Bronchial epithelial cell (primary cell): ENCODE measurements at regions not wholly inside any gene's neighbourhood (a gene's known extent, or its start where the extent isn't known, plus 50 kb on each side); places are given as distances from the start of the nearest gene placed in this dataset.
A peak's percentile ranks its signal among the peaks of the same experiment; 100 is the strongest.

ENCODE experiments used
- DNase-seq: peaks from one replicate; pipeline ENCODE4 v3.0.0-alpha.2; 2010; ENCODE audit warnings: low read depth
- FAIRE-seq: peaks from 2 replicates; lab custom pipeline; 2011; peaks lifted over from hg19 to GRCh38; lab: Jason Lieb, UNC
- H3K27me3 ChIP-seq: 2 replicates; pipeline ENCODE4 v1.5.1; 2011; ENCODE audit warnings: low read length; ENCODE audit not compliant: control insufficient read depth, insufficient read depth
- H3K36me3 ChIP-seq: 2 replicates; pipeline ENCODE4 v1.5.1; 2011; ENCODE audit warnings: low read length; ENCODE audit not compliant: control insufficient read depth, insufficient read depth
- H3K4me3 ChIP-seq: 2 replicates; pipeline ENCODE4 v1.5.1; 2011; ENCODE audit warnings: mild to moderate bottlenecking, low read depth, low read length, control low read depth
- TF ChIP-seq, protein P1 (sequence below): IDR thresholded peaks from 2 replicates; pipeline ENCODE4 v1.5.1; 2011; ENCODE audit warnings: mild to moderate bottlenecking, moderate library complexity, low read length, control low read depth, inconsistent platforms; ENCODE audit not compliant: insufficient read depth, severe bottlenecking

GRCh38 chrX:94361241-94361640 is 687.2 kb downstream of the FAM133A start:
- FAIRE-seq = no peak
- TF ChIP-seq, protein P1, sequence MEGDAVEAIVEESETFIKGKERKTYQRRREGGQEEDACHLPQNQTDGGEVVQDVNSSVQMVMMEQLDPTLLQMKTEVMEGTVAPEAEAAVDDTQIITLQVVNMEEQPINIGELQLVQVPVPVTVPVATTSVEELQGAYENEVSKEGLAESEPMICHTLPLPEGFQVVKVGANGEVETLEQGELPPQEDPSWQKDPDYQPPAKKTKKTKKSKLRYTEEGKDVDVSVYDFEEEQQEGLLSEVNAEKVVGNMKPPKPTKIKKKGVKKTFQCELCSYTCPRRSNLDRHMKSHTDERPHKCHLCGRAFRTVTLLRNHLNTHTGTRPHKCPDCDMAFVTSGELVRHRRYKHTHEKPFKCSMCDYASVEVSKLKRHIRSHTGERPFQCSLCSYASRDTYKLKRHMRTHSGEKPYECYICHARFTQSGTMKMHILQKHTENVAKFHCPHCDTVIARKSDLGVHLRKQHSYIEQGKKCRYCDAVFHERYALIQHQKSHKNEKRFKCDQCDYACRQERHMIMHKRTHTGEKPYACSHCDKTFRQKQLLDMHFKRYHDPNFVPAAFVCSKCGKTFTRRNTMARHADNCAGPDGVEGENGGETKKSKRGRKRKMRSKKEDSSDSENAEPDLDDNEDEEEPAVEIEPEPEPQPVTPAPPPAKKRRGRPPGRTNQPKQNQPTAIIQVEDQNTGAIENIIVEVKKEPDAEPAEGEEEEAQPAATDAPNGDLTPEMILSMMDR = no peak
- DNase-seq = peak; percentile 0
- Histone ChIP-seq H3K4me3 (no peak overlapping the region), H3K27me3 (no peaks in the 10 kb centered on the region), H3K36me3 (no peaks in the 10 kb centered on the region)

GRCh38 chrX:94365736-94366135 is 691.7 kb downstream of the FAM133A start:
- TF ChIP-seq, protein P1 = no peak
- FAIRE-seq (no peak), DNase-seq (no peak)
- Histone ChIP-seq H3K27me3 (no peaks in the 10 kb centered on the region), H3K4me3 (no peak overlapping the region), H3K36me3 (no peaks in the 10 kb centered on the region)

GRCh38 chrX:94366616-94367015 is 692.6 kb downstream of the FAM133A start:
- no peaks in the 10 kb centered on the region for H3K36me3 ChIP-seq
- TF ChIP-seq, protein P1 = no peak
- no peak overlapping the region for H3K4me3 ChIP-seq
- no peak for DNase-seq
- FAIRE-seq = no peak
- H3K27me3 ChIP-seq = no peaks in the 10 kb centered on the region

DNA sequence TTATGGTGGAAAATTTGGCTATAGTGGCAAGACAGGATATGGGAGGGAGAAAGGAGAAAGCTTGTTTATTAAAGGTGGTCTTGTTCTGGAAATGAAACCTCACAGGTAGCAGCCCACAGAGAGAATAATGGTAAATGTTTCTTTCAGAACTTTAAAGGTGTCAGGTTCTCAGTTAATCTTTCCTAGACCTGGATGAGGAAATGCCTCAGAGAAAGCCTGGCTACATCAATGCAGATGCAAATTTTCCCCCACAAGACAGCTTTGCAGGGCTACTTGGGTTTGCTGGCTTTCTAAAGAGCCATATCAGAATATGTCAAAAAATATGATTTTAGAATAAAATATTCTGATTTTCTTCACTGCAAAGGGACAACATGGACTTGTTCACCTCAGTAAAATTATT is 715.0 kb downstream of the FAM133A start:
- no peaks in the 10 kb centered on the region for H3K36me3 ChIP-seq
- DNase-seq (no peak), FAIRE-seq (no peak)
- no peaks in the 10 kb centered on the region for H3K27me3 ChIP-seq
- H3K4me3 ChIP-seq = no peak overlapping the region
- TF ChIP-seq, protein P1 = no peak

- Histone ChIP-seq H3K4me3 (no peak overlapping the region), H3K36me3 (no peaks in the 10 kb centered on the region), H3K27me3 (no peaks in the 10 kb centered on the region)
- FAIRE-seq (peak; percentile 98), DNase-seq (peak; percentile 95)
- TF ChIP-seq, protein P1 = no peak
Observed at GRCh38 chrX:94400488-94400887, 726.5 kb downstream of the FAM133A start.

- DNase-seq = peak; percentile 27
- TF ChIP-seq, protein P1 = no peak
Observed at GRCh38 chrX:94401426-94401825, 727.4 kb downstream of the FAM133A start.

More at GRCh38 chrX:94401426-94401825, 727.4 kb downstream of the FAM133A start:
- no peaks in the 10 kb centered on the region for H3K36me3 ChIP-seq
- FAIRE-seq = no peak
- H3K27me3 ChIP-seq = no peaks in the 10 kb centered on the region
- no peak overlapping the region for H3K4me3 ChIP-seq
